Vagina (tissue), 2 donors: ENCODE measurements at regions not wholly inside any gene's neighbourhood (a gene's known extent, or its start where the extent isn't known, plus 50 kb on each side); places are given as distances from the start of the nearest gene placed in this dataset.

Source experiments
- CTCF ChIP-seq, 3 experiments: fragments of 450-650 bp in 2 of 3; fragments of 200-600 bp in 1 of 3; sonication (generic) in 1 of 3; IDR thresholded peaks; one replicate each; pipeline ENCODE4 v1.5.1; 2017 to 2019; ENCODE audit warnings: antibody characterized with exemption in 3 of 3, mild to moderate bottlenecking in 2 of 3, moderate library complexity in 2 of 3
- POLR2A ChIP-seq, 2 donors: fragments of 450-650 bp; IDR thresholded peaks; one replicate each; pipeline ENCODE4 v1.6.1; 2017; ENCODE audit warnings: antibody characterized with exemption in 2 of 2, mild to moderate bottlenecking in 2 of 2, moderate library complexity in 2 of 2

GRCh38 chr5:103829585-103829984 is 267.0 kb upstream of the NUDT12 start:
- TF ChIP-seq CTCF (IDR thresholded peaks at IDR 0.05): no peak
- TF ChIP-seq POLR2A (IDR thresholded peaks at IDR 0.05): no peak
